HG03139 (cell line): ENCODE measurements at regions not wholly inside any gene's neighbourhood (a gene's known extent, or its start where the extent isn't known, plus 50 kb on each side); places are given as distances from the start of the nearest gene placed in this dataset.
"Not testable (repeated sequence)": the region's sequence is repeated elsewhere in the genome, so short reads cannot be mapped to it uniquely, and the experiment has no call there.

Source experiments
- ATAC-seq: cut with Tn5 transposase; IDR thresholded peaks from one replicate; pipeline ENCODE4 v1.9.1; 2021; ENCODE audit not compliant: unreplicated experiment

DNA sequence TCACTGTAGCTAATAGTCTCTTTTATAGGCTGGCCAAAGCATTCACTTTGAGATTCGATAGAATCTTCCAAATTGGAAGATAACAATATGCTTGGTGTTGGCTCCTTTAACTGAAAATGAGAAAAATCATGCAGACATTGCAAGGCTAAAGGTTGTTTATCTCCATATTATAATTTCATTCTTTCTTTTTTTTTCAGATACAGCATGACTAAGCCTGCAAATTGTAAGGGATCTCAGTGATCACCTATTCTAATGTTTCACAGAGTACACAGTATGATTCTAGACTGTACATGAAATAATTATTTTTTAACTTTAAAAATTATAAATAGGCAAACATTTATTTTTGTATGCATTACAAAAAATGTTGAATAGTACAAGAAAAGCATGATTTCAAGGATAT lies 451.7 kb upstream of the DDI1 start:
- no peak for ATAC-seq

DNA sequence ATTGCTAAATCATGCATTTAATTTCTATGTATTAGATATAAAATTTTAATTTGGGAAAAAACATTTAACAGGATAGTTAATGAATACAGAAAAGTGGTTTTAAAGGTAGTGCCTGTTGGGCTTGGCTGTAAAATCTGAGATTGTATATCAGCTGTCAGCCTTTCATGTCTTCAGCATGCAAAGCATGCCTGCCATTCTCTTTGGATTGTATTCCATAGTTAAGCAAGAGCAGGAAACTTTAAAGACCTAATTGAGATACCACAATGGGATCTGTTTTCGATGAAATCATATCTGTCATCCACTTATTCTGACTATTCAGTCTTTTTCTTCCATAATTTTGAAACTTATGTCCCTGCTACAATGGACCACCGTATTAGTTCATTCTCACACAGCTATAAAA lies 451.0 kb upstream of the DDI1 start:
- no peak for ATAC-seq

DNA sequence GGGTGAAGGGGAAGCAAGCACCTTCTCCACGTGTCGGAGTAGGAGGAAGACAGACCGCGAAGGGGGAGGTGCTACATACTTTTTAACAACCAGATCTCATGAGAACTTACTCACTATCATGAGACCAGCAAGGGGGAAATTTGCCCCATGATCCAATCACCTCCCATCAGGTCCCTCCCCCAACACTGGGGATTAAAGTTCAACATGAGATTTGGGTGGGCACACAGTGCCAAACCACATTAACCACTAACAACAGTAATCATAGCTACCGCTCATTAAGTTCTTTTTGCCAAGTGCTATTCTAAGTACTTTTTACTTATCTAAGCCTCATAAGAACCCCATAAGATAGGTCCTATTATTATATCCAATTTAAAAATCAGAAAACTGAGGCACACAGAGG lies 450.5 kb upstream of the DDI1 start:
- ATAC-seq = no peak

DNA sequence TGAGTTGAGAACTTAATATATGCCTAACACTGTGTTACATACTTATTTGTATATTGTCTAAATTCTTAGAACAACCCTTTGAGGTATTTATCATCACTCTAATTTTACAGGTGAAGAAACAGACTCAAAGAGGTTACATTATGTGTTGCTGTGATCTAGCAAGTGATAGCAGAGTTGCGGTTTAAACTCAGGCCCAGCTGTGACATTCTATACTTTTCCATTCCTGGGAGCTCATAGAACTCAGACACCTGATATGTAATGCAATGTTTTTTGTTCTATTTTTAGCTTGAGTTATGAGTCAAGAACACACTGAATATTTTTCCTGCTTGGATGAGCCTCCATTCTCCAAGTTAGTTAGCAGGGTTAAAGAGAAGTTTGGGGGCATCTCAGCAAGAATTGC lies 449.7 kb upstream of the DDI1 start:
- ATAC-seq = no peak

DNA sequence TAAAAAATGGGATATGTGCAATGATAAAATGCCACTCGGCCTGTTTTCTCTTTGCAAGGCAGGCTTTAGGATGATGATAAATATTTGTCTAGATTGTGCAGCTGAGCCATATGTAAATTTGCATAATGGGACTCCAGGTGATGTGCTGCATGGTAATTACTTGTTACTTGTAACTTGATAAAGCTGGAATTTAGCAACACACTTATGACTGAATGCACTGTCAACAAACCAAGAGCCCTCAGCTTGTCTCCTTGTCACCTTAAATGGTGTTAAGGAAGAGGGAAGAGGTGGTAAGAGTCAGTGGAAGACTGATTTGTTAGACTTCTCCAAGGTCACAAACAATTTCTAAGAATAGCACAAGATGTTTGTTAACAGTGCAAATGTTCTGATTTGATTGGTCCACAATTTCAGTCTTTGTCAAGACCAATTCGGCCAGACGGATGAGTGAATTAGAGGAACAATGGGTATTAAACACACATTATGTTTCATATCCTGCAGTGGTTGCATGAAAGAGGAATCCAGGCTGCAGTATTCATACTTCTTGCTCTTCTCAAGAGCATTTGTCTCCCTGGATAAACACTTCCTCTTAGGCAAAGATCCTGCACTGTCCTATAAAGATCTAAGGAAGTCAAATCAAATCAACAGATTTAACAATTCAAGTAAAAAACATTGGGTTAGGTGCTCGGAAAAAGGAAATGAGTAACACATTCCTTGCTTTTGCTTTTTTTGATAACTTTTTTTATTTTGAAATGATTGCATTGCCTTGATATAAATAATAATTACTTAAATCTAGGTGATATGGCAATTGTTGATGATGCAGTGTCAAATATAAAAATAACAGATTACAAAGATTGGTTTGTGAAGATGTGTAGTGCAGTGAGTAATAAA lies 448.3 kb upstream of the DDI1 start:
- ATAC-seq = no peak

DNA sequence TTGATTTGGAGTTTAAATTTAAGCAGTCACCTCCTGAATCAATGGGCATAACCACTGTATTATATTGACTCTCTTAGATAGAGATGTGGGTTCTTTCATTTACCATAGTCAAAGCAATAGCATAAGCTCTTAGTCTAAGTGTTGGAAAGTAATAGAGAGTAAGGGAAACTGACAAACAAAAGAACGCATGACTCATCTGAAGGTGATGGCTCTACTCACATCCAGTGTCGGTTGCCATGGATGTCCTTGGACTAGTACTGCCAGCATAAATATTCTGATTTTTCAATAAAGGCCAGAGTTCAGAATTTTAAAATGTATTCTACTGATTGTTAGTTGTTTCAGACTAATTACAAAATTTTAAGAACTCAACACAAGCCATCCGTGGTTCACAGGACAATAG lies 444.9 kb upstream of the DDI1 start:
- no peak for ATAC-seq

DNA sequence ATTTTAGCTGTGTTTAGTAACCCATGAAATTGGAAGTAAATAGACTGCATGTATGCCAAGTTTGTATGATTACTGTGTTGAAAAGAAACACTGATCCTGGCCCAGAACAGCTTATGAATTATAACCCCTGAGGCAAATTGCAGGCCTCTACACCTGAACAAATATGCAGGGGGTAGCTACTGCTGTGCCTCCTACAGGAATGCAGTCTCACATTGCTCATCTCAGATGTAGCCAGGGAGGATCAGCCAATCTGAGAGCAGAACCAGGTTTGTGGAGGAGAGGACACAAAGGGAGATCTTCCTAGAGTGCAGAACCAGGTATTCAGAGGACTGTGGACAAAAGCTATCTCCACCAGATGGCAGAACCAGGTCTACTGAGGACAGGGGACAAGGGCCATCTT lies 442.2 kb upstream of the DDI1 start:
- ATAC-seq = no peak

DNA sequence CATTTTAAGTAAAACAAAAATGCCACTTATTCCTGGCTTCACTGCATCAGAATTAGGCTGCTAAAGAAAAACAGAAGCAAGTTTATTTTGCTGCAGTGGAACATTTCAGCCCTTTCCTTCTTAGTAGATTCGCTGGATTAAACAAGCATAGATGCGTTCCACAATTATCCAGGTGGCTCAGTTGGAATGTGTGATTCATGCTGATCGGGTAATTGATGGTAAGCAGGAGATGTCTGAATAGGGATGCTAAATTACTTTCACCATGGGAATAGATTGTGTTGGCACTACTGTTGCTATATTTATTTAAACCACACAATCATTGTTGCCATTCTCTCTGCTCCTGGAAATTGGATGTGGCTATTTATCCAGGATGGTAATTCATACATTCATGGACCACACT lies 440.1 kb upstream of the DDI1 start:
- ATAC-seq = no peak

DNA sequence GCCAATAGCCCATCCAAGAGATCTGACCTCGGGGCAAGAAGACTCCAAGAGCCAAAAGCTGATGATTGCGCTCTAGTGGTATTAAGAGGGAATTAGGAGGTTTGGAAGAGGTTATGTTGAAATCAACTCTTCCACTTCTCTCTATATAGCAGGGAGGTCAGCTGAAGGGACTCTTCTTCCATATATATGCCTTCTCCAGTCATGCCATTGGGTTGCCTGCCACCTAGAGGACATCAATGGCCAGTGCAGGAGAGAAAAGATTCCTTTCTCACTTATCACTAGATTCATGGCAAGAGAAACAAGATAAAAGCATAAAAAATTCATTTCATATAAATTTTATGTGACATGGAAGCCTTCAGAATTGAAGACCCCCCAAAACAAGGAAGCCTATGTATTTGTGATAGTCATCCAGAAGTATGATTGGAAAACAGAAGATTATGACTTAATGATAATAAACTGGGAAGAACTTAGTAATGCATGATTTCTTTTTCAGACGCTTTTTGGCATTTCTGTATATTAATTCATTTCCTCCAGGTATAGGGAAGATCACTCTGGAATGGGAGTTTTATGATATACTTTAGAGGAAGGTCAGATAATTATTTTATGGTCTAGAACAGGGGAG lies 435.1 kb upstream of the DDI1 start:
- peak; percentile 97 for ATAC-seq

DNA sequence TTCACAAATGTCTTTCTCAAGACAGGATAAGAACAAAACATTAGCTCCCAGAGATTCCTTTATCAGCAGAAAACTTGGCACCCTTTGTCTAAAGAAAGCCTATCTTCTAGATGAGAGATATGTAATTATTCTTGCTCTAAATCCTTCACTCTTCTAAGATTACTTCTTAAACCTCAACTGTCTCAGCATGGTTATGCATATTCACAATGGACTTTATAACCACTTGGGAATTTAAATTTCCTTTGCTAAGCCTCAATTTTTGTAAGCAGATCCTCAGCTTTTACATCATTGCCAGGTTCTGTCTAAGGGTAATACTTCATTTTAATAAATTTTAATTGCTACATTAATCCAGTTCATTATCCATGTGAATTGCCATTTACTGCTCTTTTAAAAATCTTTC lies 433.6 kb upstream of the DDI1 start:
- ATAC-seq = no peak

DNA sequence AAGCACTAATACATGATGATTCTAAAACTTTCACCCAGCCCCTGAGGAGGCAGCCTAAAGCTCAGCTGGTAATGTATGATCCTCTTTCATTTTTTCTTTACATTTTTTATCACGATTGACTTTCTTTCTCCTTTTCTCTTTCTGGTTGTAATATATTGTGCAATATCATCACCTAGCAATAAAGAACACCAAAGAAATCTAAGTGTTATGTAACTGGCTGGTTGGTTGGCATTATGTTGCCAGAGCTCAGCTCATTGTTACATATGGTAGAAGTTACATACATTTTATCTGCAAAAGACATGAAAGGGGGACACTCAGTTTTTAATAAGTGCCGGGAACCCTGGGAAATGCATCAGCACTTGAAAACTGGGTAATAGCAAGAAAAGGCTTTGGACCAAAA lies 432.1 kb upstream of the DDI1 start:
- ATAC-seq = no peak

DNA sequence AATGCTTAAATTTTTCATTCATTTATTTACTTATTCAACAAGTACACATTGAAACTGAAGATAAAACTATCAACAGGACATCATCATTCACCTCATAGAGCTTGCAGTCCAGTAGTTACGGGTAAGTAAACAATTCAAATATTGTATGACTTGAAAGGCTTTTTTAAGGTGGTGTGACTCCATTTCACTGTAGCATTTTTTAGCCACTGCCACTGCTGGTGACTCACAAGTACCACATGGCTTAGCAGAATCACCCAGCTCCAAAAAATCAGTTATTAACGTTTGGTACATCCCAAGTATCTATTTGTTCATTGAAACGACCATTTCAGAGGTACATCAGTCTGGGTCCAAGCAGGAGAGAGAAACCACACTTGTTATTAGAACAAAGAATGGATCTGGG lies 427.9 kb upstream of the DDI1 start:
- no peak for ATAC-seq

DNA sequence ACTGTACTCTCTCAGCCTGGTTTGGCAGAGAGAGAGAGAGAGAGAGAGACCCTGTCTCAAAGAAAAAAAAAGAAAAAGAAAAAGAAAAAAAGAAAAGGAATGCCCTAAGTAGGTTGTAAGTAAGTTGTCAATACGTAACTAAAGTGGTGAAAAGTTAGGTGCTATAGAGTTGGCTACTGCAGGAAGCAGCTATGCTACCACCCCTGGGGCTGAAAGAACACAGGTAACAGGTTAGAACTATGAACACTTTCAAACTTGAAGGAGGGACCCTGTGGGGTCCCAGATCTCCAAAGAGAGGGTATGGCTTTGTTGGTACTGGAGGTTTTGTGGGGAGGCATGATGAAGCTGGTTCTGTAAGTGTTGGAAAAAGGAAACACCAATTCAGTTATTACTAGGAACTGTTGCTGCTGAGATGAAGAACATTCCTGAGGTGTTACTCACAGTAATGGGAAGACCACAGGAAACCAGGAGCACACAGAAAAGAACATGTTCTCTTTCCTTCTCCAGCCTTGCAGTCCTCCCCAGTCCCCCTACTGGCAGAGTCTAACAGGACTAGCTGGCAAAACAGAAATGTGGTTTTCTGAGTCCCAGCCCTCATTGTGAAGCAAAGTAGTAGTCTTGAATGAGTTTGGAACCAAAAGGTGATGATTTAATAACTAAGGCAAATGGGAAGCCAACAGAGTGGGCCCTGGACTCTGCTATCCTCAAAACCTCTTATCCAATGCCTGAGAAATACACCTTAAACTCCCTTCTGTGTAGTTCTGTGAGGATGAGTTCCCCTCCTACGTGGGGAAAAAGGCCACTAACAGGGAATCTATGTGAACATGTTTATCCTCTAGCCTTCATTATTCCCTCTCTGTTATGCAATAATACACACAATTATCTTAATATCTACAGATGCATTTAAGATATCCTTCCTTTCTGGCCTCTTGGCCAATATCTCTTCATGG lies 427.0 kb upstream of the DDI1 start:
- no peak for ATAC-seq

DNA sequence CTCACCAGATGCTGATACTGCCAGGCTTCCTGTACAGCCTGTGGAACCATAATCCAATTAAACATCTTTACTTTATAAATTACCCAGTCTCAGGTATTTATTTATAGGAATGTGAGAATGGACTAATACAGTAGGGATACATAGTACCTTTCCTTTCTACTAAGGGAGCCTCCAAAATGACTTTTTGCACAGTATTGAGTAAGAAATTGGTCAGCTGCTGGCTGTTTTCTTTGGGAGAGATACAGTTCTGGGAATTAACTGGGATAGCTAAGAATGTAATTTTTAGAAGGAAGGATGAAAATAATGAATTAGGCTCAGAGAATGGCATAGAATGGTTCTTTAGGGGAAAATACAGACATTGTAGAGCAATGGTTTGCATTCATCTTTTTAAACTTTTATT lies 426.0 kb upstream of the DDI1 start:
- ATAC-seq = no peak

DNA sequence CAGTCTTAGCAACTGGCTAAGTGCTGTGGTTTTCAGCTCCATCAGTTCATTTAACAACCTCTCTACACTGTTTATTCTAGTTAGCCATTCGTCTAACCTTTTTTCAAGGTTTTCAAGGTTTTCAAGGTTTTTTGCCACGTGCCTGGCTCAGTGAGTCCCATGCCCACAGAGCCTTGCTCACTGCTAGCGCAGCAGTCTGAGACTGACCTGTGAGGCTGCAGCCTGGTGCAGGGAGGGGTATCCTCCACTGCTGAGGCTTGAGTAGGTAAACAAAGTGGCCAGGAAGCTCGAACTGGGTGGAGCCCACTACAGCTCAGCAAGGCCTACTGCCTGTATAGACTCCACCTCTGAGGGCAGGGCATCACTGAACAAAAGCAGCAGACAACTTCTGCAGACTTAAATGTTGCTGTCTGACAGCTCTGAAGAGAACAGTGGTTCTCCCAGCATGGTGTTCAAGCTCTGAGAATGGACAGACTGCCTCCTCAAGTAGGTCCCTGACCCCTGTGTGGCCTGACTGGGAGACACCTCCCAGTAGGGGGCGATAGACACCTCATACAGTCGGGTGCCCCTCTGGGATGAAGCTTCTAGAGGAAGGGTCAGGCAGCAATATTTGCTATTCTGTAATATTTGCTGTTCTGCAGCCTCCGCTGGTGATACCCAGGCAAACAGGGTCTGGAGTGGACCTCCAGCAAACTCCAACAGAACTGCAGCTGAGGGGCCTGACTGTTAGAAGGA lies 424.7 kb upstream of the DDI1 start:
- not testable (repeated sequence) for ATAC-seq

DNA sequence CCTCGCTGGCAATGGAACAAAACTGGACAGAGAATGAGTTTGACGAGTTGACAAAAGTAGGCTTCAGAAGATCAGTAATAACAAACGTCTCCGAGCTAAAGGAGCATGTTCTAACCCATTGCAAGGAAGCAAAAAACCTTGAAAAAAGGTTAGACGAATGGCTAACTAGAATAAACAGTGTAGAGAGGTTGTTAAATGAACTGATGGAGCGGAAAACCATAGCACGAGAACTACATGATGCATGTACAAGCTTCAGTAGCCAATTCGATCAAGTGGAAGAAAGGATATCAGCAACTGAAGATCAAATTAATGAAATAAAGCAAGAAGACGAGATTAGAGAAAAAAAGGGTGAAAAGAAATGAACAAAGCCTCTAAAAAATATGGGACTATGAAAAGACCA lies 424.0 kb upstream of the DDI1 start:
- ATAC-seq = not testable (repeated sequence)

DNA sequence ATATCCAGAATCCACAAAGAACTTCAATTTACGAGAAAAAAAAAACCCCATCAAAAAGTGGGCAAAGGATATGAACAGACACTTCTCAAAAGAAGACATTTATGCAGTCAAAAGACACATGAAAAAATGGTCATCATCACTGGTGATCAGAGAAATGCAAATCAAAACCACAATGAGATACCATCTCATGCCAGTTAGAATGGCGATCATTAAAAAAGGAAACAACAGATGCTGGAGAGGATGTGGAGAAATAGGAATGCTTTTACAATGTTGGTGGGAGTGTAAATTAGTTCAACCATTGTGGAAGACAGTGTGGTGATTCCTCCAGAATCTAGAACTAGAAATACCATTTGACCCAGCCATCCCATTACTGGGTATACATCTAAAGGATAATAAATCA lies 419.9 kb upstream of the DDI1 start:
- not testable (repeated sequence) for ATAC-seq

DNA sequence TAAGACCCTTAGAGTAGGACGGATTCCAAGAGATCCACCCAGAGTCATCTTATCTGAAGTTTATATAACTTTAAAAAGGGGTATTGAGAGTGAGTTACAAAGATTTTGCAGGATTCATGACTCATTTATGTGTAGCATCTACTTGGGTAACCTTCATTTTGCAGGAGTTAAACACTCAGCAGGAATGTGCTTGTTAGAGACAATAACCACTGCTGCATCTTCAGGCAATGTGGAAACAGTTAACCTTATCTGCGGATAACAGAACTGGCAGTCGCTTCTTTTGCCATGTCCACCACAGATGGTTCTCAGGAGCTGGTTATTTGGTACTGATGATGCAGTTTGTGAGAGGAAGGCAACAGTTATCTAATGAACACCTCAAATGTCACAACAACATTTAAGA lies 417.9 kb upstream of the DDI1 start:
- ATAC-seq = no peak

DNA sequence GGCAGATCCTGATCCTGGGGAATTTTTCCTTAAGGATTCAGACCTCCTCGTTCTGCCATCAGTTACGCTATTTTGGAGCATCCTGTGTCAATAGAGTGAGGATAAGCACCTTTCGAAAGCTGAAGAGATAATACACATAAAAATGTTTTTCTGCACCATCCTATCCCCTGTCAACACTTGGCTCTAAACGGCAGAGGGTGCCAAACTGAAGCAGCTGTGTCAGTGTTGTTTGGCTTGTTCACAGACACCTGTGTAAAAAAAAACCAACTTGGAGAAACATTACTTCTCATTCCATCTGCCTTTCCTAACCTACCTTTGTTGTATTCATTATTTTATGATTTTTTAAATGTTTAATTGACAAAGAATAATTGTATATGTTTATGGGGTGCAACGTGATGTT lies 417.0 kb upstream of the DDI1 start:
- ATAC-seq = no peak

DNA sequence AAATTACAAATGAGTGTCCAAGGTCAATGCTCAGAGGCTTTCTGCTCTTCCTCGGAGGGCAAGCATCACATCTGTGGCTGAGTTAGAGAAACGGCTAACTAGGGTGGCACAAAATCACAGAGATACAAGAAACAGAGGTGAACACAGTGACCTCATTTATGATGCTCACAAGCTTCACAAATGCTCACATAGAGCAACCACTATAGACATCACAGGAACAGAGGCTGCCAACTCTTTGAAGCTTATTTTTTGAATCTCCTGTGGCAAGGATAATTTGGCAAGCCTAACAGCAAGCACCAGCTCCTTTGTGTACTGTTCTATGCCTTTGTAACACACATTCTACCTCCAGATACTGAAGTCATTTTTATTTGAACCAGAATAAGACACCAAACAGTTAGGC lies 416.5 kb upstream of the DDI1 start:
- ATAC-seq = no peak

DNA sequence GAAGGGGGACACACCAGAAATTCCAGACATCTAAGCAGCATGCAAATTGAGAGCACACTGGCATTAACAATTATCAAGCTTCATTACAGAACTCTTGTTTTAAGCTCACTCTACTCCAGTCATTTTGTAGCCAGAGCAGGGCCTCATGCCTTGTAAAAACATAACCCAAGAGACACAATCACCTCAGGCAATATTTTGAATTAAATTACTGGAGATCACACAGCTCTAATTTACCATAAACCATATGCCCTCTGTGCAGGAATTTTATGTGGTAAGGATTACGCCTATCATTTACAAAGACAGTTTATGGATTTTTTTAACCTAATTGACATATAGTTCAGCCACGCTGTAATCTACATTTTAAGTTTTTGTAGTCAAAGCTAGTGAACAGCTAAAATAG lies 414.1 kb upstream of the DDI1 start:
- no peak for ATAC-seq
